ENCODE measurements at regions not wholly inside any gene's neighbourhood (a gene's known extent, or its start where the extent isn't known, plus 50 kb on each side); places are given as distances from the start of the nearest gene placed in this dataset.

- no peak for DNase-seq
- Histone ChIP-seq H3K4me3 (no peak overlapping the region), H3K36me3 (no peaks in the 10 kb centered on the region), H3K9me3 (peaks cover 0 to 8% (median 0%) of the 10 kb centered on the region in 4 donors), H3K27ac (no peak overlapping the region), H3K4me1 (no peaks in the 10 kb centered on the region), H3K27me3 (no peaks in the 10 kb centered on the region)
- TF ChIP-seq POLR2AphosphoS5 (IDR thresholded peaks at IDR 0.05) (no peak), POLR2A (IDR thresholded peaks at IDR 0.05) (no peak), EP300 (IDR thresholded peaks at IDR 0.05) (no peak)
- TF ChIP-seq, protein P1, sequence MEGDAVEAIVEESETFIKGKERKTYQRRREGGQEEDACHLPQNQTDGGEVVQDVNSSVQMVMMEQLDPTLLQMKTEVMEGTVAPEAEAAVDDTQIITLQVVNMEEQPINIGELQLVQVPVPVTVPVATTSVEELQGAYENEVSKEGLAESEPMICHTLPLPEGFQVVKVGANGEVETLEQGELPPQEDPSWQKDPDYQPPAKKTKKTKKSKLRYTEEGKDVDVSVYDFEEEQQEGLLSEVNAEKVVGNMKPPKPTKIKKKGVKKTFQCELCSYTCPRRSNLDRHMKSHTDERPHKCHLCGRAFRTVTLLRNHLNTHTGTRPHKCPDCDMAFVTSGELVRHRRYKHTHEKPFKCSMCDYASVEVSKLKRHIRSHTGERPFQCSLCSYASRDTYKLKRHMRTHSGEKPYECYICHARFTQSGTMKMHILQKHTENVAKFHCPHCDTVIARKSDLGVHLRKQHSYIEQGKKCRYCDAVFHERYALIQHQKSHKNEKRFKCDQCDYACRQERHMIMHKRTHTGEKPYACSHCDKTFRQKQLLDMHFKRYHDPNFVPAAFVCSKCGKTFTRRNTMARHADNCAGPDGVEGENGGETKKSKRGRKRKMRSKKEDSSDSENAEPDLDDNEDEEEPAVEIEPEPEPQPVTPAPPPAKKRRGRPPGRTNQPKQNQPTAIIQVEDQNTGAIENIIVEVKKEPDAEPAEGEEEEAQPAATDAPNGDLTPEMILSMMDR (IDR thresholded peaks at IDR 0.05), result no peak
- WGBS, 2 donors, result 64 to 81% methylated on average over 2 of the region's 2 CpGs
- intact Hi-C loops (cut with DNase I), result no loop called here
These were observed 216.0 kb downstream of the DIPK2A start for GRCh38 chr3:144187531-144188210.

GRCh38 chr3:144189044-144189443, 217.4 kb downstream of the DIPK2A start:
- intact Hi-C loops (cut with DNase I), result no loop called here
- no peaks in the 10 kb centered on the region for H3K27me3 ChIP-seq
- TF ChIP-seq POLR2AphosphoS5 (IDR thresholded peaks at IDR 0.05), result no peak
- TF ChIP-seq, protein P1 (IDR thresholded peaks at IDR 0.05), result no peak
- no peak for TF ChIP-seq POLR2A (IDR thresholded peaks at IDR 0.05)
- no peak for TF ChIP-seq EP300 (IDR thresholded peaks at IDR 0.05)
- 88 to 90% methylated on average over 2 of the region's 2 CpGs for WGBS, 2 donors
- no peak overlapping the region for H3K4me3 ChIP-seq
- no peaks in the 10 kb centered on the region for H3K4me1 ChIP-seq
- H3K27ac ChIP-seq, result no peak overlapping the region
- no peaks in the 10 kb centered on the region for H3K36me3 ChIP-seq
- DNase-seq, result no peak
- peaks cover 0 to 8% (median 1%) of the 10 kb centered on the region in 4 donors for H3K9me3 ChIP-seq

- no peak overlapping the region for H3K4me3 ChIP-seq
- no peak overlapping the region for H3K27ac ChIP-seq
- TF ChIP-seq POLR2A (IDR thresholded peaks at IDR 0.05) (no peak), EP300 (IDR thresholded peaks at IDR 0.05) (no peak), POLR2AphosphoS5 (IDR thresholded peaks at IDR 0.05) (no peak)
- TF ChIP-seq, protein P1 (IDR thresholded peaks at IDR 0.05), result no peak
- WGBS, 2 donors, result 93 to 97% methylated on average over 2 of the region's 2 CpGs
- peaks cover 0 to 3% (median 2%) of the 10 kb centered on the region in 4 donors for H3K9me3 ChIP-seq
- DNase-seq, result no peak
- intact Hi-C loops (cut with DNase I), result no loop called here
- no peaks in the 10 kb centered on the region for H3K27me3 ChIP-seq
- H3K4me1 ChIP-seq, result no peaks in the 10 kb centered on the region
- H3K36me3 ChIP-seq, result no peaks in the 10 kb centered on the region
These were observed 225.5 kb downstream of the DIPK2A start for GRCh38 chr3:144197116-144197515.

GRCh38 chr3:144197582-144197981, 226.0 kb downstream of the DIPK2A start:
- Histone ChIP-seq H3K27ac (no peak overlapping the region), H3K27me3 (no peaks in the 10 kb centered on the region), H3K9me3 (peaks cover 0 to 3% (median 2%) of the 10 kb centered on the region in 4 donors), H3K36me3 (no peaks in the 10 kb centered on the region), H3K4me1 (no peaks in the 10 kb centered on the region), H3K4me3 (no peak overlapping the region)
- 38 to 72% methylated on average over 1 of the region's 1 CpG for WGBS, 2 donors
- intact Hi-C loops (cut with DNase I), result no loop called here
- TF ChIP-seq, protein P1 (IDR thresholded peaks at IDR 0.05), result no peak
- TF ChIP-seq POLR2AphosphoS5 (IDR thresholded peaks at IDR 0.05), result no peak
- no peak for TF ChIP-seq EP300 (IDR thresholded peaks at IDR 0.05)
- no peak for DNase-seq

DNA sequence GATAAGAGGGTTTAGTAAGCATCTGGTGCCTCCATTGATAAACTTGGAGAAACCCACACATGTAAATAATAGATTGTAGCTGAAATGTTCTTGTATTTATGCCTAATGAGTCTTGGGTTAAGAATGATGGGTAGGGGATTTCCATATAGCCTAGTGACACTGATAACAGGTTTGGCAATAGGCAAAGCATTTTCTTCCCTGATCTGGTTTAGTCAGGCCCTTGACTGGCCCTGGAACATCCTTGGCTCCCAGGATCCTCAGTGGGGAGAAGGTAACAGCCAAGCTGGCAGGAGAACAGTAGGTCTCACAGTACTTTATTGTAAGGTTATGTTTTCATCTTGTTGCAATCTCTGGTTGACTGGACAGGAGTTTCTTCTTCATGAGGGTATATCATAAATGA, 228.4 kb downstream of the DIPK2A start:
- DNase-seq, result no peak
- Histone ChIP-seq H3K36me3 (no peaks in the 10 kb centered on the region), H3K4me3 (no peak overlapping the region), H3K9me3 (peaks cover 0 to 2% (median under 1%) of the 10 kb centered on the region in 4 donors), H3K4me1 (no peaks in the 10 kb centered on the region), H3K27me3 (no peaks in the 10 kb centered on the region), H3K27ac (no peak overlapping the region)
- TF ChIP-seq, protein P1 (IDR thresholded peaks at IDR 0.05), result no peak
- TF ChIP-seq POLR2A (IDR thresholded peaks at IDR 0.05), result no peak
- intact Hi-C loops (cut with DNase I), result no loop called here

Data from sigmoid colon (tissue), 6 donors.